Prostate gland (tissue), 2 donors: ENCODE measurements at regions not wholly inside any gene's neighbourhood (a gene's known extent, or its start where the extent isn't known, plus 50 kb on each side); places are given as distances from the start of the nearest gene placed in this dataset.

Experiments
- POLR2A ChIP-seq: fragments of 450-650 bp; IDR thresholded peaks from one replicate; pipeline ENCODE4 v1.6.1; 2016; ENCODE audit warnings: antibody characterized with exemption, mild to moderate bottlenecking
- POLR2AphosphoS5 ChIP-seq: sonication (generic); formaldehyde crosslinking; IDR thresholded peaks from one replicate; pipeline ENCODE4 v1.6.1; 2017; ENCODE audit warnings: antibody characterized with exemption
- TF ChIP-seq, protein P1 (sequence below), 4 experiments: fragments of 200-600 bp in 2 of 4; fragments of 450-650 bp in 2 of 4; sonication (generic) in 2 of 4; IDR thresholded peaks; 1 replicate in 3 of 4; 2 replicates in 1 of 4; pipeline ENCODE4 v1.5.1; 2016 to 2019; ENCODE audit warnings: antibody characterized with exemption in 4 of 4, mild to moderate bottlenecking in 2 of 4, moderate library complexity in 2 of 4

DNA sequence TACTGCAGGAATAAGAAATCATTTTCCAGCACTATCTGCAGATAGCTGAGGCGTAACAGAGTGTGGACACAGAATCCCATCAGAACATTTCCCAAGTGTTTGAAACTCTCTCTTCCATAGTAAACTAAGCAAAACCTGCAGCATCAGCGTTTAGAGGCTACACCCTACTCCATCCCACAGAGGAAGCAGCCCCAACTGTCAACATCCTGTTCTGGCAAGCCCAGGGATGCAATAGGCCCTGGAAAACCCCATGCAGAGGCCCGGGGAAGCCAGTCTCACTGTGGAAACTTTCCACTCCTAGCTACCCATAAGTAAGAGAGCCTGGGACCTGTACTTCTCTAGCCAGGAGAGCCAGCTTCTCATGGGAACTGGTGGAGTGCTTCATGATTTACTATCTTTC is 129.4 kb downstream of the LY86 start:
- TF ChIP-seq, protein P1, sequence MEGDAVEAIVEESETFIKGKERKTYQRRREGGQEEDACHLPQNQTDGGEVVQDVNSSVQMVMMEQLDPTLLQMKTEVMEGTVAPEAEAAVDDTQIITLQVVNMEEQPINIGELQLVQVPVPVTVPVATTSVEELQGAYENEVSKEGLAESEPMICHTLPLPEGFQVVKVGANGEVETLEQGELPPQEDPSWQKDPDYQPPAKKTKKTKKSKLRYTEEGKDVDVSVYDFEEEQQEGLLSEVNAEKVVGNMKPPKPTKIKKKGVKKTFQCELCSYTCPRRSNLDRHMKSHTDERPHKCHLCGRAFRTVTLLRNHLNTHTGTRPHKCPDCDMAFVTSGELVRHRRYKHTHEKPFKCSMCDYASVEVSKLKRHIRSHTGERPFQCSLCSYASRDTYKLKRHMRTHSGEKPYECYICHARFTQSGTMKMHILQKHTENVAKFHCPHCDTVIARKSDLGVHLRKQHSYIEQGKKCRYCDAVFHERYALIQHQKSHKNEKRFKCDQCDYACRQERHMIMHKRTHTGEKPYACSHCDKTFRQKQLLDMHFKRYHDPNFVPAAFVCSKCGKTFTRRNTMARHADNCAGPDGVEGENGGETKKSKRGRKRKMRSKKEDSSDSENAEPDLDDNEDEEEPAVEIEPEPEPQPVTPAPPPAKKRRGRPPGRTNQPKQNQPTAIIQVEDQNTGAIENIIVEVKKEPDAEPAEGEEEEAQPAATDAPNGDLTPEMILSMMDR (IDR thresholded peaks at IDR 0.05) = no peak
- TF ChIP-seq POLR2A = no peak
- TF ChIP-seq POLR2AphosphoS5 = no peak
